Stomach (tissue), 8 donors: ENCODE measurements at regions not wholly inside any gene's neighbourhood (a gene's known extent, or its start where the extent isn't known, plus 50 kb on each side); places are given as distances from the start of the nearest gene placed in this dataset.

ENCODE experiments used
- DNase-seq, 2 donors: peaks; one replicate each; pipeline versions ENCODE4 v3.0.0 to v3.0.0-alpha.2; 2013 to 2019
- H3K27ac ChIP-seq, 5 donors: fragments of 200-600 bp in 4 of 5; sonication (generic) in 4 of 5; one replicate each; pipeline ENCODE4 v1.5.1; 2013 to 2019; ENCODE audit warnings: mild to moderate bottlenecking in 1 of 5, moderate library complexity in 1 of 5
- H3K27me3 ChIP-seq, 3 donors: fragments of 200-600 bp; sonication (generic); one replicate each; pipeline ENCODE4 v1.5.1; 2017 to 2019; ENCODE audit warnings: mixed run types in 1 of 3
- H3K36me3 ChIP-seq, 4 donors: fragments of 200-600 bp; sonication (generic); 1 replicate in 3 of 4; 2 replicates in 1 of 4; pipeline ENCODE4 v1.5.1; 2016 to 2019
- H3K4me1 ChIP-seq, 4 donors: fragments of 200-600 bp; sonication (generic); one replicate each; pipeline ENCODE4 v1.5.1; 2016 to 2019
- H3K4me3 ChIP-seq, 4 donors: fragments of 200-600 bp; sonication (generic) in 3 of 4; one replicate each; pipeline ENCODE4 v1.5.1; 2016 to 2019; ENCODE audit warnings: mild to moderate bottlenecking in 1 of 4
- H3K9me3 ChIP-seq, 4 donors: fragments of 200-600 bp; sonication (generic); one replicate each; pipeline ENCODE4 v1.5.1; 2016 to 2019
- CTCF ChIP-seq, 7 experiments: fragments of 450-650 bp in 4 of 7; fragments of 200-600 bp in 3 of 7; sonication (generic) in 3 of 7; IDR thresholded peaks; one replicate each; pipeline ENCODE4 v1.5.1; 2016 to 2019; ENCODE audit warnings: antibody characterized with exemption in 7 of 7, control low read depth in 2 of 7, mild to moderate bottlenecking in 1 of 7
- EP300 ChIP-seq: sonication (generic); formaldehyde crosslinking; IDR thresholded peaks from one replicate; pipeline ENCODE4 v1.6.1; 2017; ENCODE audit warnings: antibody characterized with exemption
- POLR2A ChIP-seq, 4 donors: fragments of 450-650 bp; IDR thresholded peaks; one replicate each; pipeline ENCODE4 v1.6.1; 2016; ENCODE audit warnings: antibody characterized with exemption in 4 of 4, control low read depth in 2 of 4, mild to moderate bottlenecking in 1 of 4, moderate library complexity in 1 of 4
- POLR2AphosphoS5 ChIP-seq, 3 donors: sonication (generic); formaldehyde crosslinking; IDR thresholded peaks; one replicate each; pipeline ENCODE4 v1.6.1; 2016; ENCODE audit warnings: antibody characterized with exemption in 3 of 3
- WGBS, 5 donors: extraction: QIAGEN DNeasy Blood & Tissue Kit in 3 of 5; methylation state at CpG; one replicate each; pipeline versions ENCODE4 v1.1.5 to v1.1.7; 2013 to 2018; 5-methylcytosine and 5-hydroxymethylcytosine counted together
- intact Hi-C: fragments of 100-400 bp; cut with DNase I; formaldehyde crosslinking; loops from one replicate; pipeline ENCODE4 v1.15.1; 2023; ENCODE audit warnings: low total_unique reads
- donor health status: healthy with polysubstance abuse.
- donor health status: Bipolar disorder and iron deficiency.
- donor health status: healthy.

GRCh38 chr9:109969011-109969410, 189.0 kb downstream of the PALM2AKAP2 start:
- Histone ChIP-seq H3K4me1 (peaks cover 0 to 11% (median 0%) of the 10 kb centered on the region in 4 donors), H3K4me3 (no peak overlapping the region), H3K9me3 (no peaks in the 10 kb centered on the region), H3K27me3 (no peaks in the 10 kb centered on the region), H3K36me3 (no peaks in the 10 kb centered on the region), H3K27ac (peak overlapping the region in 1 of 5 donors; percentile 51)
- DNase-seq = peak in 1 of 2 donors; percentile 49
- 59 to 67% (median 61%) methylated on average over 4 of the region's 4 CpGs for WGBS, 5 donors
- TF ChIP-seq EP300 (no peak), CTCF (IDR thresholded peaks at IDR 0.05) (no peak), POLR2A (IDR thresholded peaks at IDR 0.05) (no peak), POLR2AphosphoS5 (IDR thresholded peaks at IDR 0.05) (no peak)
- intact Hi-C loops = no loop called here

- WGBS, 5 donors = 64 to 100% (median 86%) methylated on average over 1 of the region's 1 CpG
- peak overlapping the region in 2 of 5 donors; percentile 13 to 14 for H3K27ac ChIP-seq
- no peaks in the 10 kb centered on the region for H3K36me3 ChIP-seq
- H3K9me3 ChIP-seq = no peaks in the 10 kb centered on the region
- TF ChIP-seq POLR2A (IDR thresholded peaks at IDR 0.05) (no peak), POLR2AphosphoS5 (IDR thresholded peaks at IDR 0.05) (no peak), CTCF (IDR thresholded peaks at IDR 0.05) (no peak), EP300 (no peak)
- no peak overlapping the region for H3K4me3 ChIP-seq
- DNase-seq = peak in 1 of 2 donors; percentile 39
- peaks cover 0 to 11% (median 0%) of the 10 kb centered on the region in 4 donors for H3K4me1 ChIP-seq
- no peaks in the 10 kb centered on the region for H3K27me3 ChIP-seq
- intact Hi-C loops = no loop called here
Observed at GRCh38 chr9:109969573-109970237, 189.7 kb downstream of the PALM2AKAP2 start.

GRCh38 chr9:109971226-109971625, 191.2 kb downstream of the PALM2AKAP2 start:
- Histone ChIP-seq H3K27ac (no peak overlapping the region), H3K27me3 (no peaks in the 10 kb centered on the region), H3K4me3 (no peak overlapping the region), H3K9me3 (no peaks in the 10 kb centered on the region), H3K36me3 (no peaks in the 10 kb centered on the region), H3K4me1 (peaks cover 0 to 11% (median 0%) of the 10 kb centered on the region in 4 donors)
- intact Hi-C loops = no loop called here
- TF ChIP-seq POLR2AphosphoS5 (IDR thresholded peaks at IDR 0.05) = no peak
- TF ChIP-seq EP300 = no peak
- no peak for TF ChIP-seq POLR2A (IDR thresholded peaks at IDR 0.05)
- TF ChIP-seq CTCF (IDR thresholded peaks at IDR 0.05) = no peak
- no peak for DNase-seq
- 83 to 89% (median 88%) methylated on average over 5 of the region's 5 CpGs for WGBS, 5 donors

- Histone ChIP-seq H3K4me1 (peaks cover 0 to 11% (median 0%) of the 10 kb centered on the region in 4 donors), H3K27me3 (no peaks in the 10 kb centered on the region), H3K36me3 (no peaks in the 10 kb centered on the region), H3K27ac (no peak overlapping the region), H3K4me3 (no peak overlapping the region), H3K9me3 (no peaks in the 10 kb centered on the region)
- intact Hi-C loops = no loop called here
- WGBS, 5 donors = 65 to 85% (median 74%) methylated on average over 6 of the region's 6 CpGs
- peak in 1 of 2 donors; percentile 39 for DNase-seq
- TF ChIP-seq CTCF (IDR thresholded peaks at IDR 0.05) (no peak), POLR2AphosphoS5 (IDR thresholded peaks at IDR 0.05) (no peak), POLR2A (IDR thresholded peaks at IDR 0.05) (no peak), EP300 (no peak)
Observed at GRCh38 chr9:109972026-109972882, 192.3 kb downstream of the PALM2AKAP2 start.
